ENCODE measurements at regions not wholly inside any gene's neighbourhood (a gene's known extent, or its start where the extent isn't known, plus 50 kb on each side); places are given as distances from the start of the nearest gene placed in this dataset.

- TF ChIP-seq POLR2AphosphoS5 (IDR thresholded peaks at IDR 0.05; ENCODE audit: low read depth, low read length) (no peak), TAF1 (IDR thresholded peaks at IDR 0.05; ENCODE audit: low read depth, low read length) (no peak), POLR2A (IDR thresholded peaks at IDR 0.05; ENCODE audit: low read depth, low read length) (no peak), POU2F2 (IDR thresholded peaks at IDR 0.05; ENCODE audit: low read depth, low read length) (no peak)
Observed at GRCh38 chr12:78793982-78794381, 70.6 kb upstream of the SYT1 start.

Data from GM12891 (cell line).